Esophagus muscularis mucosa (tissue), 4 donors: ENCODE measurements at regions not wholly inside any gene's neighbourhood (a gene's known extent, or its start where the extent isn't known, plus 50 kb on each side); places are given as distances from the start of the nearest gene placed in this dataset.

ENCODE experiments used
- CTCF ChIP-seq, 3 experiments: fragments of 200-600 bp in 2 of 3; fragments of 450-650 bp in 1 of 3; sonication (generic) in 2 of 3; IDR thresholded peaks; one replicate each; pipeline ENCODE4 v1.5.1; 2017 to 2019; ENCODE audit warnings: antibody characterized with exemption in 3 of 3, mild to moderate bottlenecking in 2 of 3, moderate library complexity in 1 of 3
- EP300 ChIP-seq: sonication (generic); formaldehyde crosslinking; IDR thresholded peaks from one replicate; pipeline ENCODE4 v1.6.1; 2017; ENCODE audit warnings: antibody characterized with exemption
- POLR2A ChIP-seq: fragments of 450-650 bp; IDR thresholded peaks from one replicate; pipeline ENCODE4 v1.6.1; 2017; ENCODE audit warnings: antibody characterized with exemption, moderate library complexity, mild to moderate bottlenecking, low read depth
- POLR2AphosphoS5 ChIP-seq, 2 donors: sonication (generic); formaldehyde crosslinking; IDR thresholded peaks; one replicate each; pipeline ENCODE4 v1.6.1; 2017; ENCODE audit warnings: antibody characterized with exemption in 2 of 2

DNA sequence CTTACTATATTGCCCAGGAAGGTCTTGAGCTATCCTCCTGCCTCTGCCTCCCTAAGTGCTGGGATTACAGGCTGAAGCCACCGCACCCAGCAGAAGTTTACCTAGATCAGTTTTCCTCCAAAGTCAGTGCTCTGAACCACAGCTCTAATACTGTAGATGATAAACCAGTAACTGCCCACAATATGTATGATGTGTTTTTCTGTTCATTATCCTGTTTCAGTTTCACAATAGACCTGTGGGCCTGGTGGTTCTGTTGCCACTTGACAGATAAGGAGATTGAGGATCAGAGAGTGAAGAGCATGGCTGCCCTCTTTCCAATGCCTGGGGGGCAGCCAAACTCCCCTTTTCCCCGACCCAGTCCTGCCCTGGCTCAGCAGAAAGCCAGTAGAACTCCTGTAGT lies 87.0 kb downstream of the EFNB1 start:
- no peak for TF ChIP-seq CTCF (IDR thresholded peaks at IDR 0.05)
- TF ChIP-seq POLR2A: no peak
- no peak for TF ChIP-seq POLR2AphosphoS5 (IDR thresholded peaks at IDR 0.05)
- no peak for TF ChIP-seq EP300
